SK-N-SH (cell line): ENCODE measurements at regions not wholly inside any gene's neighbourhood (a gene's known extent, or its start where the extent isn't known, plus 50 kb on each side); places are given as distances from the start of the nearest gene placed in this dataset.

ENCODE experiments used
- CTCF ChIA-PET: fragments of 300-600, 350-600 bp; formaldehyde crosslinking; extraction: SDS; loops from one replicate; lab custom pipeline; 2021; lab: Yijun Ruan, JAX
- POLR2A ChIA-PET: fragments of 350-600 bp; sonication (Branson Sonifier 250); formaldehyde crosslinking; extraction: SDS; loops from one replicate; lab custom pipeline; 2020; ENCODE audit warnings: antibody characterized with exemption, inconsistent platforms; lab: Yijun Ruan, JAX
- DNase-seq: peaks from one replicate; pipeline ENCODE4 v3.0.0; 2012
- H2AFZ ChIP-seq: fragments of 200-600 bp; sonication (generic); 2 replicates; pipeline ENCODE4 v1.8.1; 2016; ENCODE audit warnings: antibody characterized with exemption, mild to moderate bottlenecking, low read depth
- H3F3A ChIP-seq: fragments of 200-600 bp; sonication (generic); replicated peaks from 2 replicates; pipeline ENCODE3; 2016; ENCODE audit warnings: antibody characterized with exemption, mild to moderate bottlenecking; ENCODE audit not compliant: insufficient read depth
- H3K27ac ChIP-seq, 2 experiments: fragments of 200-500 bp in 1 of 2; fragments of 200-600 bp in 1 of 2; sonication (Bioruptor generic) in 1 of 2; sonication (generic), shearing (Covaris generic) in 1 of 2; 2 replicates each; pipeline versions ENCODE4 v1.5.1 to v1.6.1; 2014 to 2016; ENCODE audit warnings: low read depth in 2 of 2, inconsistent platforms in 1 of 2, low read length in 1 of 2, mild to moderate bottlenecking in 1 of 2, mixed read lengths in 1 of 2
- H3K27me3 ChIP-seq: fragments of 200-600 bp; sonication (generic), shearing (Covaris generic); 2 replicates; pipeline ENCODE4 v1.6.1; 2016; ENCODE audit warnings: mixed run types; ENCODE audit not compliant: insufficient read depth
- H3K36me3 ChIP-seq, 2 experiments: fragments of 200-500 bp in 1 of 2; fragments of 200-600 bp in 1 of 2; sonication (Bioruptor generic) in 1 of 2; sonication (generic) in 1 of 2; replicated peaks in 1 of 2; 2 replicates each; pipeline versions ENCODE3 to v1.5.1; 2014 to 2016; ENCODE audit warnings: low read length in 1 of 2, mild to moderate bottlenecking in 1 of 2; ENCODE audit not compliant: insufficient read depth in 2 of 2, control insufficient read depth in 1 of 2
- H3K4me1 ChIP-seq, 2 experiments: fragments of 200-500 bp in 1 of 2; fragments of 200-600 bp in 1 of 2; sonication (Bioruptor generic) in 1 of 2; sonication (generic), shearing (Covaris generic) in 1 of 2; 2 replicates each; pipeline versions ENCODE4 v1.5.1 to v1.6.1; 2014 to 2016; ENCODE audit warnings: low read depth in 1 of 2, low read length in 1 of 2, mixed run types in 1 of 2; ENCODE audit not compliant: insufficient read depth in 2 of 2, control insufficient read depth in 1 of 2
- H3K4me2 ChIP-seq: fragments of 200-600 bp; sonication (generic), shearing (Covaris generic); 2 replicates; pipeline ENCODE4 v1.6.1; 2017; ENCODE audit warnings: mixed run types
- H3K4me3 ChIP-seq, 2 experiments: fragments of 200-500 bp in 1 of 2; fragments of 200-600 bp in 1 of 2; sonication (Bioruptor generic) in 1 of 2; sonication (generic), shearing (Covaris generic) in 1 of 2; 2 replicates each; pipeline versions ENCODE4 v1.5.1 to v1.8.1; 2014 to 2016; ENCODE audit warnings: low read depth in 2 of 2, inconsistent platforms in 1 of 2, low read length in 1 of 2, mild to moderate bottlenecking in 1 of 2, mixed read lengths in 1 of 2, moderate library complexity in 1 of 2
- H3K79me2 ChIP-seq: fragments of 200-600 bp; sonication (generic); 2 replicates; pipeline ENCODE4 v1.8.1; 2017; ENCODE audit warnings: mild to moderate bottlenecking; ENCODE audit not compliant: insufficient read depth
- H3K9ac ChIP-seq: fragments of 200-600 bp; sonication (generic); 2 replicates; pipeline ENCODE4 v1.6.1; 2017; ENCODE audit warnings: mixed run types
- H3K9me2 ChIP-seq: fragments of 200-600 bp; sonication (generic); 2 replicates; pipeline ENCODE4 v1.6.1; 2017; ENCODE audit warnings: mixed run types
- H3K9me3 ChIP-seq: fragments of 200-600 bp; sonication (generic); 2 replicates; pipeline ENCODE4 v1.6.1; 2017; ENCODE audit warnings: mixed run types, mild to moderate bottlenecking, moderate library complexity
- H4K20me1 ChIP-seq: fragments of 200-600 bp; sonication (generic); 2 replicates; pipeline ENCODE4 v1.6.1; 2017; ENCODE audit warnings: mild to moderate bottlenecking, mixed run types; ENCODE audit not compliant: insufficient read depth
- CTCF ChIP-seq: fragments of 200-600 bp; sonication (generic); IDR thresholded peaks from 2 replicates; pipeline ENCODE4 v1.6.1; 2017; ENCODE audit warnings: antibody characterized with exemption, mild to moderate bottlenecking, moderate library complexity
- ELF1 ChIP-seq: IDR thresholded peaks from 2 replicates; pipeline ENCODE4 v1.4.0; 2012
- EZH2phosphoT487 ChIP-seq: fragments of 200-600 bp; sonication (generic); IDR thresholded peaks from 2 replicates; pipeline ENCODE4 v1.6.1; 2017; ENCODE audit warnings: low read depth, mixed run types, mild to moderate bottlenecking, antibody characterized with exemption, moderate library complexity, borderline replicate concordance
- FOXM1 ChIP-seq: IDR thresholded peaks from 2 replicates; pipeline ENCODE4 v1.4.0; 2012; ENCODE audit warnings: low read depth, mild to moderate bottlenecking
- GABPA ChIP-seq: IDR thresholded peaks from 2 replicates; pipeline ENCODE4 v1.4.0; 2012; ENCODE audit warnings: low read depth, mild to moderate bottlenecking
- GATA2 ChIP-seq: sonication (generic); formaldehyde crosslinking; IDR thresholded peaks from 2 replicates; pipeline ENCODE4 v1.5.0; 2020; ENCODE audit warnings: mild to moderate bottlenecking, missing genetic modification reagents
- JUND ChIP-seq: IDR thresholded peaks from 2 replicates; pipeline ENCODE4 v1.4.0; 2012
- MXI1 ChIP-seq: IDR thresholded peaks from 2 replicates; pipeline ENCODE4 v1.6.1; 2012; ENCODE audit warnings: mild to moderate bottlenecking, low read depth, low read length, improper control_type of control experiment
- POLR2AphosphoS5 ChIP-seq: IDR thresholded peaks from 2 replicates; pipeline ENCODE4 v1.6.1; 2012; ENCODE audit warnings: low read depth, low read length
- RAD21 ChIP-seq: IDR thresholded peaks from 2 replicates; pipeline ENCODE4 v1.6.1; 2012; ENCODE audit warnings: mild to moderate bottlenecking, low read length
- SIN3A ChIP-seq: IDR thresholded peaks from 2 replicates; pipeline ENCODE4 v1.6.1; 2012; ENCODE audit warnings: low read depth, mild to moderate bottlenecking, low read length, moderate library complexity, borderline replicate concordance
- SMC3 ChIP-seq: IDR thresholded peaks from 2 replicates; pipeline ENCODE4 v1.6.1; 2012; ENCODE audit warnings: low read depth, low read length, improper control_type of control experiment
- TEAD4 ChIP-seq: IDR thresholded peaks from 2 replicates; pipeline ENCODE4 v1.4.0; 2012; ENCODE audit warnings: mild to moderate bottlenecking, borderline replicate concordance; ENCODE audit not compliant: insufficient read depth
- WGBS: methylation state at CpG from one replicate; pipeline ENCODE4 v1.1.6; 2017; ENCODE audit warnings: low lambda C conversion rate; 5-methylcytosine and 5-hydroxymethylcytosine counted together
- TF ChIP-seq, protein P1 (sequence below): fragments of 150-350 bp; IDR thresholded peaks from 2 replicates; pipeline ENCODE4 v1.6.1; 2017; ENCODE audit warnings: antibody characterized with exemption, low read length, low read depth, borderline replicate concordance
- TF ChIP-seq, protein P2 (sequence below): IDR thresholded peaks from 2 replicates; pipeline ENCODE4 v1.4.0; 2012; ENCODE audit warnings: low read depth, borderline replicate concordance
- TF ChIP-seq, protein P3 (sequence below): IDR thresholded peaks from 2 replicates; pipeline ENCODE4; 2012

GRCh38 chr9:119788921-119789320, 419.7 kb upstream of the BRINP1 start:
- Histone ChIP-seq H3K9me2 (no peaks in the 10 kb centered on the region), H3K9me3 (no peaks in the 10 kb centered on the region; the same call in 1 of the 2 replicates), H3K27ac (no peak overlapping the region), H3K4me2 (no peak overlapping the region), H2AFZ (no peak overlapping the region), H3K79me2 (no peaks in the 10 kb centered on the region), H3K4me3 (no peak overlapping the region)
- DNase-seq: no peak
- ChIA-PET POLR2A (no interaction called here), CTCF (no interaction called here)
- 17% methylated on average over 2 of the region's 2 CpGs for WGBS
- TF ChIP-seq RAD21 (no peak), ELF1 (no peak), SMC3 (no peak), POLR2AphosphoS5 (no peak), JUND (no peak), CTCF (no peak), SIN3A (no peak), MXI1 (no peak), TEAD4 (no peak), EZH2phosphoT487 (no peak), GABPA (no peak), GATA2 (CRISPR knock-in tag) (no peak), FOXM1 (no peak)
- TF ChIP-seq, protein P1, sequence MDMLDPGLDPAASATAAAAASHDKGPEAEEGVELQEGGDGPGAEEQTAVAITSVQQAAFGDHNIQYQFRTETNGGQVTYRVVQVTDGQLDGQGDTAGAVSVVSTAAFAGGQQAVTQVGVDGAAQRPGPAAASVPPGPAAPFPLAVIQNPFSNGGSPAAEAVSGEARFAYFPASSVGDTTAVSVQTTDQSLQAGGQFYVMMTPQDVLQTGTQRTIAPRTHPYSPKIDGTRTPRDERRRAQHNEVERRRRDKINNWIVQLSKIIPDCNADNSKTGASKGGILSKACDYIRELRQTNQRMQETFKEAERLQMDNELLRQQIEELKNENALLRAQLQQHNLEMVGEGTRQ: no peak
- TF ChIP-seq, protein P2, sequence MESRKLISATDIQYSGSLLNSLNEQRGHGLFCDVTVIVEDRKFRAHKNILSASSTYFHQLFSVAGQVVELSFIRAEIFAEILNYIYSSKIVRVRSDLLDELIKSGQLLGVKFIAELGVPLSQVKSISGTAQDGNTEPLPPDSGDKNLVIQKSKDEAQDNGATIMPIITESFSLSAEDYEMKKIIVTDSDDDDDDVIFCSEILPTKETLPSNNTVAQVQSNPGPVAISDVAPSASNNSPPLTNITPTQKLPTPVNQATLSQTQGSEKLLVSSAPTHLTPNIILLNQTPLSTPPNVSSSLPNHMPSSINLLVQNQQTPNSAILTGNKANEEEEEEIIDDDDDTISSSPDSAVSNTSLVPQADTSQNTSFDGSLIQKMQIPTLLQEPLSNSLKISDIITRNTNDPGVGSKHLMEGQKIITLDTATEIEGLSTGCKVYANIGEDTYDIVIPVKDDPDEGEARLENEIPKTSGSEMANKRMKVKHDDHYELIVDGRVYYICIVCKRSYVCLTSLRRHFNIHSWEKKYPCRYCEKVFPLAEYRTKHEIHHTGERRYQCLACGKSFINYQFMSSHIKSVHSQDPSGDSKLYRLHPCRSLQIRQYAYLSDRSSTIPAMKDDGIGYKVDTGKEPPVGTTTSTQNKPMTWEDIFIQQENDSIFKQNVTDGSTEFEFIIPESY: no peak
- TF ChIP-seq, protein P3, sequence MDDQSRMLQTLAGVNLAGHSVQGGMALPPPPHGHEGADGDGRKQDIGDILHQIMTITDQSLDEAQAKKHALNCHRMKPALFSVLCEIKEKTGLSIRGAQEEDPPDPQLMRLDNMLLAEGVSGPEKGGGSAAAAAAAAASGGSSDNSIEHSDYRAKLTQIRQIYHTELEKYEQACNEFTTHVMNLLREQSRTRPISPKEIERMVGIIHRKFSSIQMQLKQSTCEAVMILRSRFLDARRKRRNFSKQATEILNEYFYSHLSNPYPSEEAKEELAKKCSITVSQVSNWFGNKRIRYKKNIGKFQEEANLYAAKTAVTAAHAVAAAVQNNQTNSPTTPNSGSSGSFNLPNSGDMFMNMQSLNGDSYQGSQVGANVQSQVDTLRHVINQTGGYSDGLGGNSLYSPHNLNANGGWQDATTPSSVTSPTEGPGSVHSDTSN: no peak
- TF ChIP-seq, all 33 proteins: peak for 0
- Histone ChIP-seq H3F3A (no peaks in the 10 kb centered on the region), H3K36me3 (no peaks in the 10 kb centered on the region), H4K20me1 (no peaks in the 10 kb centered on the region), H3K9ac (no peak overlapping the region), H3K27me3 (no peaks in the 10 kb centered on the region), H3K4me1 (no peaks in the 10 kb centered on the region)
